ENCODE measurements at regions not wholly inside any gene's neighbourhood (a gene's known extent, or its start where the extent isn't known, plus 50 kb on each side); places are given as distances from the start of the nearest gene placed in this dataset.

DNA sequence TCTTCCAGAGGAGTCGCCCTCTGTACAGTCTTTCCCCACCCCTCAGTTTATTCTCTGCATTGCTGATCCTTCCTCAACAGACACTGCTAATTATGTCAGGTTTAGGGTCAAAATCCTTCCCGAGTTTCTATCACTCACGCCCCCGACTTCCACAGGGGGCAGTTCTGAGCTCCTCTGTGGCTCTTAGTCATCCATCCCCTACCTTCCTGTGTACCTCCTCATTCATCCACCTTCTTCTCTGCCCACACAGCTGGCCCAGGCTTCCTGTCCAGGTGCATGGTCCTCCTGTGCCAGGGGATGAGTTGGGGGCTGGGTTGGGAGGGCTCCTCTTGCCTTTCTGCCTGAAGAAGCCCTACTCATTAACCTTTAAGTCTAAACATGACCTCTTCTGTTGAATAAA lies 202.9 kb downstream of the ARL4C start:
- intact Hi-C loops (cut with DNase I) = no loop called here
- ATAC-seq = no peak
- DNase-seq (ENCODE audit: low spot score) = no peak

DNA sequence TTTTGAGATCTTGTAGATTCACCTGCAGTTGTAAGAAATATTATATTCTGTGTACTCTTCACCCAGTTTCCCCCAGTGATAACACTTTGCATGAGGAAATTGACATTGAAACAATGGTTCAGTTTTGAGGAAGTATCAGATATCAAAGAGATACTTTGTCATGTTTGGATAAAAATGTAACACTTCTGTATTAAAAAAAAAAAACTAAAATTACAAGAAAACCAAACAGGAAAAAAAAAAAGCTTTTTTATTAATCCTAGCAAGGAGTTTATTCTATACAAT lies 204.0 kb downstream of the ARL4C start:
- no peak for DNase-seq (ENCODE audit: low spot score)
- no peak for ATAC-seq
- intact Hi-C loops (cut with DNase I) = no loop called here

DNA sequence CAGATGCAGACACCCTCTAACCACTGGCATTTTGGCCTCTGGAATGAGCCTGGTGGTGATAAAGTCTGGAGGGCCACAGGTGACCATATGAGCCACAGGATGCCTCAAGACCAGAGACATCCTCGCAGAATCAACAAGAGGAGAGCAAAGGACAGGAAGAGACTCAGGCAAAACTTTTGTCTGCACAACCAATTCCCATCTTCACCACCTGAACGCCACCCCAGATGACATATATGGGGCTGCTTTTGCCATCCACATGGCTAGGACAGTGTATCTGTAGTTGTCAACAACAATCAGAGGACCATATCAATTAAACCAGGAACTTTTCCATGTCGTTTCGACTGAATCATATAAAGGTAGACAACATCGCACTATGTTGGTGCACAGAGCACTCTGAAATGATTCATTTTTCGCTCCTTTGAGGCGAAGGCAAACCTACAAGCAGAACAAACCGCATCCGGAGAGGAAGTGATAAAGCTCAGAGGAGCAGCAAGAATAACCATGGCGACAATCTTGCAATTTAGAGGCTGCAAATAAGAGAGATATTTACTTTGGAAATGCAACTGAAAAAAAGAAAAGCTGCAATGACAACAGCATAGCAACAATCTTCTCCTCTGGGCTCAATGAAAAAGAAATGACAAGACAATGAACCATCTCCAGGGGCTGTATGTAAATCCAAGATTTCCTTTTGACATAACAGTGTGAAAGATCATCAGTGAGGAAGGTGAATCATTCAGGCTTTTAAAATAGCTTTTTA lies 204.5 kb downstream of the ARL4C start:
- intact Hi-C loops (cut with DNase I) = no loop called here
- DNase-seq (ENCODE audit: low spot score) (no peak), ATAC-seq (no peak)

DNA sequence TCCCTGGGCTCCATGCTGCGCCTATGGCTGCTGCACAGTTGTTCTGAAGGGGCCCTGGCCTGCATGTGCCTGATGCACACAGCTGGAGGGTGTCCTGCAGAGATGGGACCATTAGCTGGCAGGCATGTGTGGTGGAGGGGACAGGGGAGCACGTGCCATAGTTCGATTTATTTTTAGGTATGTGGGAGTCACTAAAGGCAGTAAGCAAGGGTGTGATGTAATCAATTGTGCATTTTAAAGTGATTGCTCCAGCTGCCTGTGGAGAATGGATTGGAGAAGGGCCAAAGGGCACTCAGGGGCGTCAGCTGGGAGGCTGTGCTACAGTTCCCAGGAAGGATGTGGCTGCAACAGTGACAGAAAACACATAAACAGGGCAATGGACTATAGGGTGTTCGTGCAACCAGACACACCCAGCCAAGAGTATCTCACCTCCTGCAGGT lies 205.1 kb downstream of the ARL4C start:
- peak; percentile 31 for ATAC-seq
- intact Hi-C loops (cut with DNase I) = no loop called here
- DNase-seq (ENCODE audit: low spot score) = no peak

DNA sequence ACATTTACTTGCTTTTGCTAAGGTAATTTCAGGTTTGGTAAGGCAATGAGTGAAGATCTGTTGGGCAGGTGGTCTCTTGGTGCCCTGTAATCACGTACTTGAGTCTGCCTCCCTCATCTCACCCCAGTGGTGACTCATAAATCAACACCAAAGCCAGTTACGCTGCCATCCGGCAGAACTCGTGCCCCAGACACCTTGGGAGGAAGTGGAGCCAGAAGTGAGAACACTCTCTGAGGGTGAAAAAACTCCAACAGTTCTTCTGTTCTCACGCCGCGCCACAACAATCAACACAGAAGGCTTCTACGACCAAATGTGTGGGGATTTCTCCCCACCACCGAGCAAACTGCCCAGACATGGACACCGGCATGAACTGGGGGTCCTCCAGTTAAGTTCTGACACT lies 206.2 kb downstream of the ARL4C start:
- peak; percentile 47 for ATAC-seq
- no peak for DNase-seq (ENCODE audit: low spot score)
- intact Hi-C loops (cut with DNase I) = no loop called here

DNA sequence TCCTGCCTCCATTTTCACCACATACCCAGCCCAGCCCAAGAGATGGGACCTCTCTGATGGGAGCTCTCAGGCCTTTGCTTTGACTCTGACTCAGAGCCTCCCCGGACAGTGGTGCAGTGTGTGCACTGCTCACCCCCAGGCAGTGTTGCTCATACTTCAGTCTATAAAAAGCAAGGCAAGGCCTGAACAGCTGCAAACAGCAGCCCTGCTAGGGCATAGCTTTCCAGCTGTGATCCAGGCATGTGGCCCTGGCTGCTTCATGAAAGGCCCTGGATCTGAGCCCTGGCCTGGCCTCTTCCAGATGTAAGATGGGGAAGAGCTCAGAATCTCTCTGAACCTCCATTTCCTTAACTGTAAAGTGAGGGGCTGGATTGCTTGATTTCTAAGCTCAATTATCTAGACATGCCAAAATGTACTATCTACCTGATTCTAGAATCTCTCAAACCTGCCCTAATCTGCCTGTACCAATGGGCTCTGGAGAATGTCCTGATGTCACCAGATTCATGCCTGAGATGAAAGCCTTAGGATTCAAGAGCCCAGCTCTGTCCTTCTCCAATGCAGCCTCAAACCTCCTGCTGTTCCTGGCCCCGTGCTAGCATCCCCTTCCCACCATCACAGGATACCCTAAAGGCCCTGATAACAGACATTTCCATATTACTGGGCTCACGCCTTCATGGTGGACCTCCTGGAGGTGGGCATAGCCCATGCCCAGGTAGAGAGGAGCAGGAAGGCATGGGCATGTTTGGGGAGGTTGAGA lies 206.9 kb downstream of the ARL4C start:
- no peak for DNase-seq (ENCODE audit: low spot score)
- intact Hi-C loops (cut with DNase I) = no loop called here
- ATAC-seq = peak; percentile 33

DNA sequence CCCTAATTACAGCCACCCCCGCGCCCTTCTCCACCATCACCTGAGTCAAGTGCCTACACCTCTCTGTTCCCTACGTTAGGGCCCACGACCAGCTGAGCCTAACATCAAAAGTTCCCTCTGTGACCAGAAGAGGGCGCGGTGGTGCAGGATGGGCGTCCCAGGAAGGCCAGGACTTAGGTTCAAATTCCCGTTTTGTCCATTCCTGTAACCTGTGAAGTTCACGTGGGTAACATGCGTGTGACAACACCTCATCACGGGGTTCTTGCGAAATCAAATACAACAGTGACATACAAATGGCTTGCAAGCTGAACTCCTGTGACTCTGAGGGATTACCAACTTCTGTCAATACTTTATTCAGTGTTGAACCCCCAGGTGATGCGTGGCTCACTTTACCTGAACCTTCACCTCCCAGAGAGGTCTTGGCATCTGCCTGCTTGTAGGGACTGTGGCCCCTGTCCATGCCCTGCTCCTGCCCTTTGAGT lies 207.9 kb downstream of the ARL4C start:
- intact Hi-C loops (cut with DNase I) = no loop called here
- ATAC-seq = peak; percentile 79

GRCh38 chr2:234287650-234288049 lies 209.2 kb downstream of the ARL4C start:
- intact Hi-C loops (cut with DNase I) = no loop called here
- DNase-seq (ENCODE audit: low spot score) = no peak
- no peak for ATAC-seq

More for the DNA sequence above, 207.9 kb downstream of the ARL4C start:
- DNase-seq (ENCODE audit: low spot score) = peak; percentile 82

- no peak for DNase-seq (ENCODE audit: low spot score)
- no peak for ATAC-seq
- intact Hi-C loops (cut with DNase I) = no loop called here
Measured at GRCh38 chr2:234286956-234287355, 209.9 kb downstream of the ARL4C start.

GRCh38 chr2:234286118-234286598 lies 210.7 kb downstream of the ARL4C start:
- intact Hi-C loops (cut with DNase I) = no loop called here
- DNase-seq (ENCODE audit: low spot score) = no peak
- ATAC-seq = no peak

DNA sequence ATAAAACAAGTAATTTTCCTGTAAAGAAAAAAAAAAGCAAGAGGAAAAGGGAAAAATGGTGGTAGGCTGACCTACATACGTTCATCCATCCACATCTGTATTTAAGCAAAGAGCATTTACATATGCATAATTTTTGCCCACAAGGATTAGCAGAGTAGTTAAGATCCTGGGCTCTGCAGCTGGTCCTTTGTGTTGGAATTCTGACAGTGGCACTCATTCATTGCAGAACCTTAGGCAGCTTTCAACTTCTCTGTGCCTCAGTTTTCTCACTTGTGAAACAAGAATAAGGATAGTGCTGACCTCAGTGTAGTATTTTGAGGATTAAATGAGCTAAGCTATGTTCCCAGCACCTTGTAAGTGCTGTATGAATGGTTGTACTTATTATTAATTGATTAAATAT lies 211.3 kb downstream of the ARL4C start:
- no peak for DNase-seq (ENCODE audit: low spot score)
- no peak for ATAC-seq
- intact Hi-C loops (cut with DNase I) = no loop called here

DNA sequence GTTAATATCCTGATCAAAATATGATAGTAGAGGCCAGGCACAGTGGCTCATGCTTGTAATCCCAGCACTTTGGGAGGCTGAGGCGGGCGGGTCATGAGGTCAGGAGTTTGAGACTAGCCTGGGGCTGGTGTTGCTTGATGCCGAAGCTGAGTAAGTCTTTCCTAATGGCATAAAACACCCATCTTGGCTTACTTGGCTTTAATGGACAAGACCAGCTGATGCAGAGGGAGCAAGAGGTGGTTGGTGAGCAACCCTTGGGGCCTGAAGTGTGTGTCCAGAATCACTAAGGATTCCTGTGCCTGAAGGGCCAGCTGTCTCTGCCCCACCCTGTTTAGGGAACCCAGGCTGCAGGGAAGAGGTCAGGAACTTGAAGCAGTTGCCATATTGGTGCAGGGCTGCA lies 217.2 kb downstream of the ARL4C start:
- intact Hi-C loops (cut with DNase I) = no loop called here

DNA sequence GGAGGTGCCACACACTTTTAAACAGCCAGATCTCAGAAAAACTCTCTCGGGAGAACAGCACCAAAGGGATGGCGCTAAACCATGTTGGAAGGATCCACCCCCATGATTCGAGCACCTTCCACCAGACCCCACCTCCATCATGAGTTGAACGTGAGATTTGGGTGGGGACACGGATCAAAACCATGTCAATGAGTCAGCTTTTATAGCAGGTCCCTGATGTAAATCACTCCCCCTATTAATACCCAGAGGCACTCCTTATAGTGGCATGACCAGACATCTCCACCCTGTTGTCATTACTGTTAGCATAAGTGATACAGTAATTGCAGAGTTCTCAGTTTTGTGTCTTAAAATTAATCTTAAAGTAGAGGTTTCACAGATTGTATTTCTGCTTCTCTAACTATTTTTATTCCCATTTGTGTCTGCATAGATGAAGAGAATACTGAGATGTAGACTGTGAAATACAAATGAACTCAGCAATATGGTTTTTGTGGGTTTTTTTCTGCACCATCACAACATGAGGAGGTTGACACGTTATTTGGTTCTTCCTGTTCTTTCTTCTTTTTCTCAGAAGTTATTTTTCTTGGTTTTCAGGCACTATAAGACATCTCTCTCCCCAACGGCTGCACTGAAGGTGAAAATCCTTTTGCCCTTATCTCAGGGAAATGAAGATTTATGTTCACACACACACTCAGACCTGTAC lies 218.2 kb downstream of the ARL4C start:
- ATAC-seq = no peak
- intact Hi-C loops (cut with DNase I) = no loop called here
- no peak for DNase-seq (ENCODE audit: low spot score)

More for the DNA sequence above, 217.2 kb downstream of the ARL4C start:
- DNase-seq (ENCODE audit: low spot score) = no peak
- no peak for ATAC-seq

GRCh38 chr2:234275515-234275914 lies 221.4 kb downstream of the ARL4C start:
- ATAC-seq (no peak), DNase-seq (ENCODE audit: low spot score) (no peak)
- intact Hi-C loops (cut with DNase I) = no loop called here

- intact Hi-C loops (cut with DNase I) = no loop called here
- no peak for ATAC-seq
- DNase-seq (ENCODE audit: low spot score) = no peak
Measured at GRCh38 chr2:234273887-234274584, 222.8 kb downstream of the ARL4C start.

DNA sequence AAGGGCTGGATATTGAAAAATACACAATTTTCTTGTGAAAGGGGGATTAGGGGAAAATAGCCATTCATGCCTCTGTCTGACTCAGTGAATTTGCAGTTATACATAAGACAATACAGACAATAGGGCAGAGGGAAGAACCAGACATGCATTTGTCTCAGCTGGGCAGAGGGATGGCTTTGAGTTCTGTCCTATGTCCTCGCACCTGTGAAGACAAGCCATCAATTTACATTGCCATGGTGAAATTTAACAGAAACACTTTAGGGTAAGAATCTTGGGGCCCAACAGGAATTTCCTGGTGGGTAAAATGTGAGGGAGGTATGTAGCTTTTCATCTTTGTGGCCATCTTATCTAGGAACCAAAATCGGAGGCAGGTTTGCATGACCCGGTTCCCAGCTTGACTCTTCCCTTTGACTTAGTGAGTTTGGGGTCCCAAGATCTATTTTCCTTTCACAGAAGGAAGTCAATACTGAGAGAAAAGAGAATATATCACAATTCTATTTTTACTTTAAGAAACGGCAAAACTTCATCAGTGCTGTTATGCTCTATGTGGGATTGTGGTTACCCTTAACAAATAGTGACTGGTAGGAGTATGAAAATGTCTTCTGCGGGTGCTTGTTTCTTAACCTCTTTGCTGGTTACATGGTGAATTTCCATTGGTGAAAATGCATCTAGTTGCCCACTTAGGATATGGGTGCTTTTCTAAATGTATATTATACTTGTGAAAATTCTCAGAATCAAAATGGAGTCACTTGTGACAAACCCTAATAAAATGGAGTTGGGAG lies 221.8 kb downstream of the SPP2 start:
- intact Hi-C loops (cut with DNase I) = no loop called here
- ATAC-seq (no peak), DNase-seq (ENCODE audit: low spot score) (no peak)

- DNase-seq (ENCODE audit: low spot score) (no peak), ATAC-seq (no peak)
- intact Hi-C loops (cut with DNase I) = no loop called here
Measured at GRCh38 chr2:234271338-234271737, 220.8 kb downstream of the SPP2 start.

DNA sequence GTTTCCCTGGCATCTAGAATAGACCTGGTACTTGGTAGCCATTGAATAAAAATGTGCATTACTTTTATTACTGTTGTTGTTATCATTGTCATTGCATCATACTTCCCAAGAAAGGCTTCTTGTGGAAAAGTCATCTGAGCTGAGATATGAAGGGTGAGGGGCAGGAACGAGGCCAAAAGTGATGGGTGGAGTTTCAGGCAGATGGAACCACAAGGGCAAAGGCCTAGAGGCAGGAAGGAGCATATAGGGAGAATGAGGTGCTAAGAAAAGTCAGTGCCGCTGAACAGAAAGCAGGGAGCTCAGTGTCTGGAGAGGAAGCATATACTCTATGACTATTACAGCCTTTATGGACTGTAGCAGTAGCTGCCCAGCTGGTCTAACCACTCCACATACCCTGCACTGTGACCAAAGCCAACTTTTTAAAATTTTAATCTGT lies 219.3 kb downstream of the SPP2 start:
- intact Hi-C loops (cut with DNase I) = no loop called here
- DNase-seq (ENCODE audit: low spot score) (no peak), ATAC-seq (no peak)

- intact Hi-C loops (cut with DNase I) = no loop called here
- DNase-seq (ENCODE audit: low spot score) = no peak
- no peak for ATAC-seq
Measured at GRCh38 chr2:234267534-234267933, 217.0 kb downstream of the SPP2 start.

Data from sciatic nerve (tissue), 2 donors.